ENCODE measurements at regions not wholly inside any gene's neighbourhood (a gene's known extent, or its start where the extent isn't known, plus 50 kb on each side); places are given as distances from the start of the nearest gene placed in this dataset.

- no peaks in the 10 kb centered on the region for H3K9me3 ChIP-seq (ENCODE audit: low read depth)
- H3K9me2 ChIP-seq (replicated peaks; ENCODE audit: insufficient read depth): no peaks in the 10 kb centered on the region
- TF ChIP-seq EZH2phosphoT487 (IDR thresholded peaks at IDR 0.05; ENCODE audit: low read depth, severe bottlenecking, unreplicated experiment) (no peak), EZH2 (IDR thresholded peaks at IDR 0.05; ENCODE audit: borderline replicate concordance) (no peak)
- TF ChIP-seq, protein P1, sequence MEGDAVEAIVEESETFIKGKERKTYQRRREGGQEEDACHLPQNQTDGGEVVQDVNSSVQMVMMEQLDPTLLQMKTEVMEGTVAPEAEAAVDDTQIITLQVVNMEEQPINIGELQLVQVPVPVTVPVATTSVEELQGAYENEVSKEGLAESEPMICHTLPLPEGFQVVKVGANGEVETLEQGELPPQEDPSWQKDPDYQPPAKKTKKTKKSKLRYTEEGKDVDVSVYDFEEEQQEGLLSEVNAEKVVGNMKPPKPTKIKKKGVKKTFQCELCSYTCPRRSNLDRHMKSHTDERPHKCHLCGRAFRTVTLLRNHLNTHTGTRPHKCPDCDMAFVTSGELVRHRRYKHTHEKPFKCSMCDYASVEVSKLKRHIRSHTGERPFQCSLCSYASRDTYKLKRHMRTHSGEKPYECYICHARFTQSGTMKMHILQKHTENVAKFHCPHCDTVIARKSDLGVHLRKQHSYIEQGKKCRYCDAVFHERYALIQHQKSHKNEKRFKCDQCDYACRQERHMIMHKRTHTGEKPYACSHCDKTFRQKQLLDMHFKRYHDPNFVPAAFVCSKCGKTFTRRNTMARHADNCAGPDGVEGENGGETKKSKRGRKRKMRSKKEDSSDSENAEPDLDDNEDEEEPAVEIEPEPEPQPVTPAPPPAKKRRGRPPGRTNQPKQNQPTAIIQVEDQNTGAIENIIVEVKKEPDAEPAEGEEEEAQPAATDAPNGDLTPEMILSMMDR (IDR thresholded peaks at IDR 0.05; ENCODE audit: poor library complexity): no peak
- no peaks in the 10 kb centered on the region for H4K20me1 ChIP-seq (ENCODE audit: insufficient read depth, poor library complexity, severe bottlenecking)
- DNase-seq (ENCODE audit: low spot score): no peak
- 100% methylated on average over 1 of the region's 1 CpG for WGBS (ENCODE audit: low lambda C conversion rate, missing lambda C conversion rate)
- H3K4me2 ChIP-seq: no peak overlapping the region
- H3K4me1 ChIP-seq (ENCODE audit: insufficient read depth): no peaks in the 10 kb centered on the region
- H3K27me3 ChIP-seq: no peaks in the 10 kb centered on the region
- H3K36me3 ChIP-seq (replicated peaks; ENCODE audit: insufficient read depth, low read depth): no peaks in the 10 kb centered on the region
- no peak overlapping the region for H3K27ac ChIP-seq
- H2AFZ ChIP-seq: no peak overlapping the region
- H3K4me3 ChIP-seq: no peak overlapping the region
- no peaks in the 10 kb centered on the region for H3K79me2 ChIP-seq
Observed at GRCh38 chr7:40978047-40978446, 724.8 kb downstream of the INHBA start.

- H3K27me3 ChIP-seq: no peaks in the 10 kb centered on the region
- no peak for DNase-seq (ENCODE audit: low spot score)
- H2AFZ ChIP-seq: no peak overlapping the region
- H3K4me2 ChIP-seq: no peak overlapping the region
- TF ChIP-seq, protein P1 (IDR thresholded peaks at IDR 0.05; ENCODE audit: poor library complexity): no peak
- TF ChIP-seq EZH2 (IDR thresholded peaks at IDR 0.05; ENCODE audit: borderline replicate concordance) (no peak), EZH2phosphoT487 (IDR thresholded peaks at IDR 0.05; ENCODE audit: low read depth, severe bottlenecking, unreplicated experiment) (no peak)
- H3K79me2 ChIP-seq: no peaks in the 10 kb centered on the region
- no peak overlapping the region for H3K4me3 ChIP-seq
- H3K9me2 ChIP-seq (replicated peaks; ENCODE audit: insufficient read depth): no peaks in the 10 kb centered on the region
- 56% methylated on average over 1 of the region's 1 CpG for WGBS (ENCODE audit: low lambda C conversion rate, missing lambda C conversion rate)
- no peaks in the 10 kb centered on the region for H3K4me1 ChIP-seq (ENCODE audit: insufficient read depth)
- H4K20me1 ChIP-seq (ENCODE audit: insufficient read depth, poor library complexity, severe bottlenecking): no peaks in the 10 kb centered on the region
- no peak overlapping the region for H3K27ac ChIP-seq
- H3K9me3 ChIP-seq (ENCODE audit: low read depth): no peaks in the 10 kb centered on the region
- no peaks in the 10 kb centered on the region for H3K36me3 ChIP-seq (replicated peaks; ENCODE audit: insufficient read depth, low read depth)
Observed at GRCh38 chr7:40977533-40977932, 725.4 kb downstream of the INHBA start.

DNA sequence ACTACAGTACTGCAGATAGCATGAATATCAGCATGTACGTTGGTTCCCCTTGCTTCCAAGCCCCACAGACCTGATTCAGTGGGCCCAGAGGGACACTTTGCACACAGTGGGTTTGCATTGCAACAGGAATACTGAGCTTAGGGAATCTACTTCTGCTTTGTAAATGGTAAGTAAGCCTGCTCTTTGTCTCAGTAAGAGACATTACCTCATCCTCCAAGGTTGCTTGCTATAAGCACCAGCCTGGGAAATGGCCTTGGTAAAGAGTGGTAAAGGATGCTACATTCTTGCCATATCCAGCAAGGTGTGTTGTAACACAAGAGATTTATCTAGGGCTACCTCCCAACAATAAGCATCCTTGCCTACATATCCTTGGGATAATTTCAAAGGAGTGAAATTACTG is 730.5 kb downstream of the INHBA start:
- Histone ChIP-seq H3K36me3 (replicated peaks; ENCODE audit: insufficient read depth, low read depth) (no peaks in the 10 kb centered on the region), H3K4me1 (ENCODE audit: insufficient read depth) (no peaks in the 10 kb centered on the region), H3K27ac (no peak overlapping the region), H3K4me2 (no peak overlapping the region), H3K4me3 (no peak overlapping the region), H2AFZ (no peak overlapping the region), H3K79me2 (no peaks in the 10 kb centered on the region), H3K27me3 (no peaks in the 10 kb centered on the region), H3K9me2 (replicated peaks; ENCODE audit: insufficient read depth) (no peaks in the 10 kb centered on the region), H4K20me1 (ENCODE audit: insufficient read depth, poor library complexity, severe bottlenecking) (no peaks in the 10 kb centered on the region), H3K9me3 (ENCODE audit: low read depth) (no peaks in the 10 kb centered on the region)
- 83% methylated on average over 1 of the region's 1 CpG for WGBS (ENCODE audit: low lambda C conversion rate, missing lambda C conversion rate)
- TF ChIP-seq EZH2phosphoT487 (IDR thresholded peaks at IDR 0.05; ENCODE audit: low read depth, severe bottlenecking, unreplicated experiment) (no peak), EZH2 (IDR thresholded peaks at IDR 0.05; ENCODE audit: borderline replicate concordance) (no peak)
- TF ChIP-seq, protein P1 (IDR thresholded peaks at IDR 0.05; ENCODE audit: poor library complexity): no peak
- DNase-seq (ENCODE audit: low spot score): no peak

DNA sequence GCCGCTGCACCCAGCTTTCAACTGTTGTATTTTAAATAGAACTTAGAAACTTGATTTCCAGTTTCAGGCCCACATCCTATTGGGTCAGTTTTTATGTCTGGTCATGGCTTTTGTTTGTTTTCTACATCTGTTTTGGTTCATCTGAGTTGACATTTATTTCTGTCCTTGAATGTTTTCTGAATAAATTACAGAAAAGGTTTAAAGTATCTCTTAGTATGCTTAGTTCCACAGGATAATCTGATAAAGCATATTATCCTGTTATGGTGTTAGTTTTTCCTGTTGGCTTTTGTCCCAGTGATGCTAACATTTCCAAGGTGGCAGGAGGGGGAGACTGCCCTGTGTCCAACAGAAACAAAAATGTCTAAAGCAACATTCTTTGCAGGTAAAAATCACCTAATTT is 733.2 kb downstream of the INHBA start:
- no peaks in the 10 kb centered on the region for H3K9me2 ChIP-seq (replicated peaks; ENCODE audit: insufficient read depth)
- H3K9me3 ChIP-seq (ENCODE audit: low read depth): no peaks in the 10 kb centered on the region
- H4K20me1 ChIP-seq (ENCODE audit: insufficient read depth, poor library complexity, severe bottlenecking): no peaks in the 10 kb centered on the region
- no peaks in the 10 kb centered on the region for H3K4me1 ChIP-seq (ENCODE audit: insufficient read depth)
- TF ChIP-seq EZH2phosphoT487 (IDR thresholded peaks at IDR 0.05; ENCODE audit: low read depth, severe bottlenecking, unreplicated experiment): no peak
- TF ChIP-seq, protein P1 (IDR thresholded peaks at IDR 0.05; ENCODE audit: poor library complexity): no peak
- TF ChIP-seq EZH2 (IDR thresholded peaks at IDR 0.05; ENCODE audit: borderline replicate concordance): no peak
- H3K79me2 ChIP-seq: no peaks in the 10 kb centered on the region
- H3K36me3 ChIP-seq (replicated peaks; ENCODE audit: insufficient read depth, low read depth): no peaks in the 10 kb centered on the region
- no peak overlapping the region for H3K4me2 ChIP-seq
- no peak overlapping the region for H3K4me3 ChIP-seq
- no peaks in the 10 kb centered on the region for H3K27me3 ChIP-seq
- no peak overlapping the region for H2AFZ ChIP-seq
- no peak overlapping the region for H3K27ac ChIP-seq
- no peak for DNase-seq (ENCODE audit: low spot score)
- 61% methylated on average over 1 of the region's 1 CpG for WGBS (ENCODE audit: low lambda C conversion rate, missing lambda C conversion rate)
